ENCODE measurements at regions not wholly inside any gene's neighbourhood (a gene's known extent, or its start where the extent isn't known, plus 50 kb on each side); places are given as distances from the start of the nearest gene placed in this dataset.

DNA sequence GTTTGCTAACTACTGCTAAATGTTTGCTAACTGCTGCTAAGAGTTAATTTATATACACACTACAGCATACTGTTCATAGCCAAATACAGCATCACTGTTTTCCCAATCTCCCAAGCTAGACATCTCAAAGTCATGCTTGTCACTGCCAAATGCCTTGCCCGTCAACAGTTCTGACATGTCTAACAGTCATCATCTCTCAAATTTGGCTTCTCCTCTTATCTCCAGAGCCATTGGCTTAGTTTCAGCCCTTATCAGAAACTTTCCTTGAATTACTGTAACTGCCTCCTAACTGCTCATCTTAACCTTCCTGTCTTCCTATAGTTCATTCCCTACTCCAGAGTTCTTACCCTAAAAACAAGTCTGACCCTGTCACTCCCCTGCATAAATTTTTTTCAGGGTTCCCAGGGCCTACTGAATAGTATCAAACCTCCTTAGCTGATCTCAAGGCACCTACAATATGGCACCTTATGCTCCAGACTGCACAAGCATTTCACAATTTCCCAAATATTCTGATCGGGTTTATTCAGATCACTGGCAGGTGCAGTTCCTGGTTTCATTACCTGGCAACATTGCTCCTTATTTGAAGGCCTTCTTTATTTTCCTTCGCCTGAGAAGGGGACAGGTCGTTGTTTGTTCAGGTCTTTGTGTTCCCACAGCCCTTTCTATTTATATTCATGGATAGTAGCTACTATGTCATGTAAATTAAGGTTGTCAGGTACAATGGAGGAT lies 55.9 kb upstream of the ANKRD55 start:
- DNase-seq: no peak

- no peak for DNase-seq
These were observed 53.1 kb upstream of the ANKRD55 start for GRCh38 chr5:56286015-56286884.

GRCh38 chr5:56282951-56283350 lies 49.8 kb upstream of the ANKRD55 start:
- DNase-seq: no peak
